ENCODE measurements at regions not wholly inside any gene's neighbourhood (a gene's known extent, or its start where the extent isn't known, plus 50 kb on each side); places are given as distances from the start of the nearest gene placed in this dataset.
A peak's percentile ranks its signal among the peaks of the same experiment; 100 is the strongest.

- Histone ChIP-seq H3K27me3 (ENCODE audit: control insufficient read depth in 1 of 2, insufficient read depth in 1 of 2, low read length in 2 of 2) (no peaks in the 10 kb centered on the region), H3K14ac (ENCODE audit: low read length in 2 of 2) (no peak overlapping the region)
These were observed 929.2 kb downstream of the SLC4A3 start for GRCh38 chr2:220556658-220557057.

GRCh38 chr2:220560192-220560591, 932.8 kb downstream of the SLC4A3 start:
- H2BK120ac ChIP-seq (ENCODE audit: low read depth, low read length): no peak overlapping the region
- 94% methylated on average over 7 of the region's 7 CpGs for WGBS
- no peak overlapping the region for H4K91ac ChIP-seq (ENCODE audit: low read length)
- no peaks in the 10 kb centered on the region for H3K79me1 ChIP-seq (replicated peaks; ENCODE audit: low read length, poor library complexity, severe bottlenecking)
- H3K4me3 ChIP-seq (ENCODE audit: insufficient read depth in 1 of 2, low read depth in 1 of 2, low read length in 2 of 2): no peak overlapping the region
- H3K23ac ChIP-seq (ENCODE audit: low read length in 2 of 2): no peak overlapping the region
- no peak overlapping the region for H2BK15ac ChIP-seq (ENCODE audit: low read depth, poor library complexity, severe bottlenecking)
- peaks cover 2% of the 10 kb centered on the region for H3K4me1 ChIP-seq (ENCODE audit: control insufficient read depth, insufficient read depth, low read depth, low read length)
- H3K18ac ChIP-seq (ENCODE audit: low read depth in 1 of 2, low read length in 2 of 2): no peak overlapping the region
- no peak overlapping the region for H3K4me2 ChIP-seq (ENCODE audit: low read length, poor library complexity, severe bottlenecking)
- H3K9me3 ChIP-seq (ENCODE audit: control insufficient read depth, low read length): no peaks in the 10 kb centered on the region
- H3K4ac ChIP-seq (ENCODE audit: low read depth in 1 of 2, low read length in 2 of 2): no peak overlapping the region
- no peak overlapping the region for H2BK12ac ChIP-seq (ENCODE audit: low read length in 2 of 2)
- no peak overlapping the region for H3K27ac ChIP-seq (ENCODE audit: low read length, poor library complexity, severe bottlenecking)
- no peak overlapping the region for H2AK5ac ChIP-seq (ENCODE audit: low read length, severe bottlenecking)
- no peak overlapping the region for H3K14ac ChIP-seq (ENCODE audit: low read length in 2 of 2)
- no peak overlapping the region for H3K9ac ChIP-seq (ENCODE audit: low read length)
- H3K36me3 ChIP-seq (ENCODE audit: control insufficient read depth in 1 of 2, insufficient read depth in 2 of 2, low read depth in 1 of 2, low read length in 2 of 2): no peaks in the 10 kb centered on the region
- H2AFZ ChIP-seq (ENCODE audit: low read depth, low read length): no peak overlapping the region
- H3K27me3 ChIP-seq (ENCODE audit: control insufficient read depth in 1 of 2, insufficient read depth in 1 of 2, low read length in 2 of 2): no peaks in the 10 kb centered on the region
- H2BK5ac ChIP-seq (ENCODE audit: low read depth, low read length, poor library complexity, severe bottlenecking): no peak overlapping the region
- H4K8ac ChIP-seq (ENCODE audit: low read length): no peak overlapping the region
- DNase-seq: no peak

More at GRCh38 chr2:220556658-220557057, 929.2 kb downstream of the SLC4A3 start:
- peaks cover 2% of the 10 kb centered on the region for H3K4me1 ChIP-seq (ENCODE audit: control insufficient read depth, insufficient read depth, low read depth, low read length)
- H2AFZ ChIP-seq (ENCODE audit: low read depth, low read length): no peak overlapping the region
- no peak overlapping the region for H4K8ac ChIP-seq (ENCODE audit: low read length)
- H3K9ac ChIP-seq (ENCODE audit: low read length): no peak overlapping the region
- no peak overlapping the region for H3K4me3 ChIP-seq (ENCODE audit: insufficient read depth in 1 of 2, low read depth in 1 of 2, low read length in 2 of 2)
- no peak overlapping the region for H2BK5ac ChIP-seq (ENCODE audit: low read depth, low read length, poor library complexity, severe bottlenecking)
- no peak overlapping the region for H3K23ac ChIP-seq (ENCODE audit: low read length in 2 of 2)
- no peak overlapping the region for H2BK120ac ChIP-seq (ENCODE audit: low read depth, low read length)
- WGBS: 0% methylated on average over 1 of the region's 1 CpG
- H4K91ac ChIP-seq (ENCODE audit: low read length): no peak overlapping the region
- no peak overlapping the region for H3K4me2 ChIP-seq (ENCODE audit: low read length, poor library complexity, severe bottlenecking)
- no peaks in the 10 kb centered on the region for H3K79me1 ChIP-seq (replicated peaks; ENCODE audit: low read length, poor library complexity, severe bottlenecking)
- H3K27ac ChIP-seq (ENCODE audit: low read length, poor library complexity, severe bottlenecking): peak overlapping the region; percentile 46
- H2BK15ac ChIP-seq (ENCODE audit: low read depth, poor library complexity, severe bottlenecking): no peak overlapping the region
- H2BK12ac ChIP-seq (ENCODE audit: low read length in 2 of 2): no peak overlapping the region
- peak overlapping the region in 1 of 2 experiments; percentile 33 for H3K4ac ChIP-seq (ENCODE audit: low read depth in 1 of 2, low read length in 2 of 2)
- H3K18ac ChIP-seq (ENCODE audit: low read depth in 1 of 2, low read length in 2 of 2): no peak overlapping the region
- peak; percentile 74 for DNase-seq
- H3K36me3 ChIP-seq (ENCODE audit: control insufficient read depth in 1 of 2, insufficient read depth in 2 of 2, low read depth in 1 of 2, low read length in 2 of 2): no peaks in the 10 kb centered on the region
- no peaks in the 10 kb centered on the region for H3K9me3 ChIP-seq (ENCODE audit: control insufficient read depth, low read length)
- H2AK5ac ChIP-seq (ENCODE audit: low read length, severe bottlenecking): no peak overlapping the region

- WGBS: 90% methylated on average over 2 of the region's 4 CpGs
- no peak overlapping the region for H3K23ac ChIP-seq (ENCODE audit: low read length in 2 of 2)
- H4K91ac ChIP-seq (ENCODE audit: low read length): no peak overlapping the region
- no peak overlapping the region for H2BK5ac ChIP-seq (ENCODE audit: low read depth, low read length, poor library complexity, severe bottlenecking)
- no peak overlapping the region for H2BK120ac ChIP-seq (ENCODE audit: low read depth, low read length)
- H2AFZ ChIP-seq (ENCODE audit: low read depth, low read length): no peak overlapping the region
- DNase-seq: no peak
- H2BK12ac ChIP-seq (ENCODE audit: low read length in 2 of 2): no peak overlapping the region
- H3K14ac ChIP-seq (ENCODE audit: low read length in 2 of 2): no peak overlapping the region
- no peak overlapping the region for H3K18ac ChIP-seq (ENCODE audit: low read depth in 1 of 2, low read length in 2 of 2)
- H2BK15ac ChIP-seq (ENCODE audit: low read depth, poor library complexity, severe bottlenecking): no peak overlapping the region
- H2AK5ac ChIP-seq (ENCODE audit: low read length, severe bottlenecking): no peak overlapping the region
- H3K9me3 ChIP-seq (ENCODE audit: control insufficient read depth, low read length): no peaks in the 10 kb centered on the region
- no peaks in the 10 kb centered on the region for H3K79me1 ChIP-seq (replicated peaks; ENCODE audit: low read length, poor library complexity, severe bottlenecking)
- H3K4me3 ChIP-seq (ENCODE audit: insufficient read depth in 1 of 2, low read depth in 1 of 2, low read length in 2 of 2): no peak overlapping the region
- no peak overlapping the region for H4K8ac ChIP-seq (ENCODE audit: low read length)
- no peak overlapping the region for H3K4ac ChIP-seq (ENCODE audit: low read depth in 1 of 2, low read length in 2 of 2)
- H3K27me3 ChIP-seq (ENCODE audit: control insufficient read depth in 1 of 2, insufficient read depth in 1 of 2, low read length in 2 of 2): no peaks in the 10 kb centered on the region
- no peak overlapping the region for H3K4me2 ChIP-seq (ENCODE audit: low read length, poor library complexity, severe bottlenecking)
- no peak overlapping the region for H3K27ac ChIP-seq (ENCODE audit: low read length, poor library complexity, severe bottlenecking)
- H3K36me3 ChIP-seq (ENCODE audit: control insufficient read depth in 1 of 2, insufficient read depth in 2 of 2, low read depth in 1 of 2, low read length in 2 of 2): no peaks in the 10 kb centered on the region
- no peak overlapping the region for H3K9ac ChIP-seq (ENCODE audit: low read length)
- H3K4me1 ChIP-seq (ENCODE audit: control insufficient read depth, insufficient read depth, low read depth, low read length): no peaks in the 10 kb centered on the region
These were observed 935.1 kb downstream of the SLC4A3 start for GRCh38 chr2:220562375-220563140.

GRCh38 chr2:220568296-220568695, 940.9 kb downstream of the SLC4A3 start:
- 99% methylated on average over 7 of the region's 8 CpGs for WGBS
- Histone ChIP-seq H2AFZ (ENCODE audit: low read depth, low read length) (no peak overlapping the region), H3K4me3 (ENCODE audit: insufficient read depth in 1 of 2, low read depth in 1 of 2, low read length in 2 of 2) (no peak overlapping the region), H2BK5ac (ENCODE audit: low read depth, low read length, poor library complexity, severe bottlenecking) (no peak overlapping the region), H3K14ac (ENCODE audit: low read length in 2 of 2) (no peak overlapping the region), H3K9me3 (ENCODE audit: control insufficient read depth, low read length) (no peaks in the 10 kb centered on the region), H2BK120ac (ENCODE audit: low read depth, low read length) (no peak overlapping the region), H3K4ac (ENCODE audit: low read depth in 1 of 2, low read length in 2 of 2) (no peak overlapping the region), H3K36me3 (ENCODE audit: control insufficient read depth in 1 of 2, insufficient read depth in 2 of 2, low read depth in 1 of 2, low read length in 2 of 2) (no peaks in the 10 kb centered on the region), H3K4me2 (ENCODE audit: low read length, poor library complexity, severe bottlenecking) (no peak overlapping the region), H2BK15ac (ENCODE audit: low read depth, poor library complexity, severe bottlenecking) (no peak overlapping the region), H3K23ac (ENCODE audit: low read length in 2 of 2) (no peak overlapping the region), H4K8ac (ENCODE audit: low read length) (no peak overlapping the region), H3K4me1 (ENCODE audit: control insufficient read depth, insufficient read depth, low read depth, low read length) (no peaks in the 10 kb centered on the region), H2AK5ac (ENCODE audit: low read length, severe bottlenecking) (no peak overlapping the region), H2BK12ac (ENCODE audit: low read length in 2 of 2) (no peak overlapping the region), H3K9ac (ENCODE audit: low read length) (no peak overlapping the region), H4K91ac (ENCODE audit: low read length) (no peak overlapping the region), H3K27me3 (ENCODE audit: control insufficient read depth in 1 of 2, insufficient read depth in 1 of 2, low read length in 2 of 2) (no peaks in the 10 kb centered on the region), H3K79me1 (replicated peaks; ENCODE audit: low read length, poor library complexity, severe bottlenecking) (no peaks in the 10 kb centered on the region), H3K18ac (ENCODE audit: low read depth in 1 of 2, low read length in 2 of 2) (no peak overlapping the region), H3K27ac (ENCODE audit: low read length, poor library complexity, severe bottlenecking) (no peak overlapping the region)
- no peak for DNase-seq

All from mesenchymal stem cell (in vitro differentiated cells and primary cell).